GM06990 (cell line): ENCODE measurements at regions not wholly inside any gene's neighbourhood (a gene's known extent, or its start where the extent isn't known, plus 50 kb on each side); places are given as distances from the start of the nearest gene placed in this dataset.

ENCODE experiments used
- DNase-seq: peaks from one replicate; pipeline ENCODE4 v3.0.0-alpha.2; 2011; ENCODE audit not compliant: insufficient read length; ENCODE audit errors: extremely low read depth
- H3K27me3 ChIP-seq: replicated peaks from 2 replicates; pipeline ENCODE4 v1.6.0; 2011; ENCODE audit warnings: low read length; ENCODE audit not compliant: control insufficient read depth, insufficient read depth
- H3K36me3 ChIP-seq: 2 replicates; pipeline ENCODE4 v1.5.1; 2011; ENCODE audit warnings: low read length; ENCODE audit not compliant: control insufficient read depth, insufficient read depth
- H3K4me3 ChIP-seq: replicated peaks from 2 replicates; pipeline ENCODE4 v1.5.1; 2011; ENCODE audit warnings: low read depth, mild to moderate bottlenecking, control low read depth, low read length
- CTCF ChIP-seq: IDR thresholded peaks from 2 replicates; pipeline ENCODE4 v1.5.1; 2011; ENCODE audit warnings: low read length, control low read depth, mild to moderate bottlenecking, inconsistent platforms; ENCODE audit not compliant: insufficient read depth, poor library complexity, severe bottlenecking

- no peak for TF ChIP-seq CTCF
- no peaks in the 10 kb centered on the region; the same call in 1 of the 2 replicates for H3K27me3 ChIP-seq
- H3K4me3 ChIP-seq, result no peak overlapping the region
- DNase-seq, result no peak
- no peaks in the 10 kb centered on the region for H3K36me3 ChIP-seq
Measured at GRCh38 chrX:25178555-25178954, 162.8 kb upstream of the ARX start.

DNA sequence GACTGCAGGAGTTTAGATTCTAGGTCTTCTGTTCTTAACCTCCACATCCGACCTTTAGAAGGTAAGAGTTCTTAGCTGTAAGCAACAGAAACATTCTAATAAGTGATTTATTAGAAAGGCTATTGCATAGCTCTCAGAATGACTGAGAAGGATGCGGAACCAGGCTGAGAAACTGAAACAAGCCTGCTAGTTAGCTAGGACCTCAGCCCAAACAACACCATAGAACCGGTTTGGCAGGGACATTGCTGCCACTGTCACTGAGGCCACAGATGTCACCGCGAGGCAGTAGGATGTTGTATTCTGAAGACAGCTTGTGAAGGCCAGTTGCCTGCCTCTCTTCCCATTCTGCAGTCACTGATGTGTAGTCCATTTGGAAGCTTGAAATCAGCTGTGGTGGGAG is 160.0 kb upstream of the ARX start:
- Histone ChIP-seq H3K27me3 (no peaks in the 10 kb centered on the region; the same call in 1 of the 2 replicates), H3K36me3 (no peaks in the 10 kb centered on the region), H3K4me3 (no peak overlapping the region)
- TF ChIP-seq CTCF, result no peak
- DNase-seq, result no peak

DNA sequence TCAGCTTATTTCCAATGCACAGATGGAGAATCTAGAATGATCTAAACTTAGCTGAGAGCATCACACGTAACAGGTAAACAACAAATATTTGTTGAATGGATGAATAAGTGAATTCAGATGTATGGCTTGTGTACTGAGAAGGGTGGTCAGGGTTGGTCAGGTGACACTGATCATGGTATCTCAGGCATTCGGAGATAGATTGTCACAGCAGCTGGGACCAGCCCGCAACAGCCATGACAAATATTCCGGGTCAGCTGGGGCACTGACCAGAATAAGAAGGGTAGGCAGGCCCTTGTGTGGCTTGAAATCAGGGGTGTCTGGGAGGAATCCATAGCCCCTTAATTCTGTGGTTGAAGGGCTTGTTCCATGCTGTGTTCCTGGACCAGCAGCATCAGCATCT is 159.4 kb upstream of the ARX start:
- H3K36me3 ChIP-seq, result no peaks in the 10 kb centered on the region
- no peaks in the 10 kb centered on the region; the same call in 1 of the 2 replicates for H3K27me3 ChIP-seq
- TF ChIP-seq CTCF, result no peak
- no peak for DNase-seq
- no peak overlapping the region for H3K4me3 ChIP-seq

- no peak for TF ChIP-seq CTCF
- H3K4me3 ChIP-seq, result no peak overlapping the region
- no peaks in the 10 kb centered on the region for H3K36me3 ChIP-seq
- no peaks in the 10 kb centered on the region for H3K27me3 ChIP-seq
- no peak for DNase-seq
Measured at GRCh38 chrX:25166546-25166945, 150.8 kb upstream of the ARX start.

DNA sequence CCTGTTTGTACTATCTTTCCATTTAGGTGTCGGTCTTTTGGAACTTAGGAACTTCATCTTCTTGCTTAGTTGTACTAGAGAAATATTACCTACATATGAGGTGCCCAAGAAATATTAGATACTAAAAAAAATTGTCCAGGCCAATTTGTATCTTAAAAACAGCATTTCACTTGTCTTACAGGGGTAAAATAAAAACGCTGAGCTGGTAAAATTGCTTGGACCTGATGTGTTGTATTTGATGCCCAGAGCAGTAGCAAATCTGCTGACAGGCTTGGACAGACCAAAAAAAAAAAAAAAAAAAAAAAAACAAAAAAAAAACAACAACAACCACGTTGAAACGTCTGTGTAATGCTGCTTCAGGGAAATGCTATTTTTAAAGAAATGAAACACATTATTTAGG is 150.4 kb upstream of the ARX start:
- DNase-seq, result no peak
- no peaks in the 10 kb centered on the region for H3K27me3 ChIP-seq
- H3K36me3 ChIP-seq, result no peaks in the 10 kb centered on the region
- no peak overlapping the region for H3K4me3 ChIP-seq
- TF ChIP-seq CTCF, result no peak

DNA sequence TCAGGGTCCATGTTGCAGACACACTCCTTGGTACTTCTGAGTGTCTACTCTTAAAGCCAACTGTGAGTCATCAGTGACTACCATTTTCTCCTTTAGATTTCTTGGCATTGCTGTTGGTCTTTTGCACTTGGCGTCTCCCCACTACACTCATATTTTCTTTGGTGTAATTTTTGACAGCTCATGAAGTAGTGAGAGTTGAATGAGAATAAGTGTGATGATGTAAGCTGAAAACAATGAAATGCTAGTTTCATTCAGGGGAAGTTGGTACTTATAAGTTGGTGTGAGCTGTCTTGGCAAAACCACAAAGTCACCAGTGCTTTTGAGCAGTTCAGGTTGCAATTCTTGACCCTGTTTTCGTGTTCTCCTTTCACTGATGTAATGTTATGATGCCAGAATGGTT is 142.9 kb upstream of the ARX start:
- Histone ChIP-seq H3K4me3 (no peak overlapping the region), H3K36me3 (no peaks in the 10 kb centered on the region), H3K27me3 (no peaks in the 10 kb centered on the region)
- DNase-seq, result no peak
- TF ChIP-seq CTCF, result no peak
